ENCODE measurements at regions not wholly inside any gene's neighbourhood (a gene's known extent, or its start where the extent isn't known, plus 50 kb on each side); places are given as distances from the start of the nearest gene placed in this dataset.

GRCh38 chr12:65694130-65694529, 130.2 kb upstream of the HMGA2 start:
- POLR2A ChIA-PET, result no interaction called here
- Histone ChIP-seq H3K27me3 (ENCODE audit: control insufficient read depth, insufficient read depth, low read length) (no peaks in the 10 kb centered on the region), H3K36me3 (ENCODE audit: control insufficient read depth, insufficient read depth, low read length) (no peaks in the 10 kb centered on the region), H3K9me3 (ENCODE audit: control insufficient read depth, insufficient read depth, low read depth, low read length) (no peaks in the 10 kb centered on the region), H3K4me3 (ENCODE audit: low read depth in 2 of 2, low read length in 2 of 2) (no peak overlapping the region), H3K27ac (ENCODE audit: low read length) (no peak overlapping the region), H3K4me1 (ENCODE audit: control insufficient read depth, insufficient read depth, low read length) (peaks cover 14% of the 10 kb centered on the region; the same call in 1 of the 2 replicates)
- no peak for ATAC-seq
- in situ Hi-C loops (cut with HindIII; ENCODE audit: low pct_unique_long_range_greater_than_20kb, low sequenced_read_pairs), result no loop called here
- intact Hi-C loops (cut with micrococcal nuclease; ENCODE audit: unreplicated experiment), result no loop called here
- no peak for TF ChIP-seq REST (IDR thresholded peaks at IDR 0.05; ENCODE audit: insufficient read depth in 1 of 2, low read depth in 2 of 2, low read length in 1 of 2)
- CTCF ChIA-PET, result no interaction called here
- DNase-seq (ENCODE audit: low read depth, low spot score), result no peak
- BruUV-seq (replicated peaks), result no TSS peak

- ChIA-PET POLR2A (interaction anchor here (0.7 kb wide), 1 partner anchor 196 kb away, joined by 4 read pairs; no protein-coding TSS in a partner anchor), CTCF (no interaction called here)
Measured at GRCh38 chr12:65695113-65695865, 129.0 kb upstream of the HMGA2 start.

More at GRCh38 chr12:65695113-65695865, 129.0 kb upstream of the HMGA2 start:
- DNase-seq (ENCODE audit: low read depth, low spot score) (peak; percentile 88), ATAC-seq (peak; percentile 91)
- H3K27ac ChIP-seq (ENCODE audit: low read length), result no peak overlapping the region
- H3K4me3 ChIP-seq (ENCODE audit: low read depth in 2 of 2, low read length in 2 of 2), result no peak overlapping the region
- peaks cover 14% of the 10 kb centered on the region; the same call in 1 of the 2 replicates for H3K4me1 ChIP-seq (ENCODE audit: control insufficient read depth, insufficient read depth, low read length)
- H3K9me3 ChIP-seq (ENCODE audit: control insufficient read depth, insufficient read depth, low read depth, low read length), result no peaks in the 10 kb centered on the region
- H3K36me3 ChIP-seq (ENCODE audit: control insufficient read depth, insufficient read depth, low read length), result no peaks in the 10 kb centered on the region
- H3K27me3 ChIP-seq (ENCODE audit: control insufficient read depth, insufficient read depth, low read length), result no peaks in the 10 kb centered on the region
- BruUV-seq (replicated peaks), result no TSS peak
- TF ChIP-seq TCF7L2 (IDR thresholded peaks at IDR 0.05; ENCODE audit: low read depth, low read length) (no peak), CTCF (IDR thresholded peaks at IDR 0.05) (no peak), POLR2AphosphoS5 (IDR thresholded peaks at IDR 0.05; ENCODE audit: low read depth, low read length) (no peak), SIN3A (IDR thresholded peaks at IDR 0.05; ENCODE audit: borderline replicate concordance, insufficient read depth, low read depth, low read length) (no peak), REST (IDR thresholded peaks at IDR 0.05; ENCODE audit: insufficient read depth in 1 of 2, low read depth in 2 of 2, low read length in 1 of 2) (no peak)
- in situ Hi-C loops (cut with HindIII; ENCODE audit: low pct_unique_long_range_greater_than_20kb, low sequenced_read_pairs) (no loop called here), intact Hi-C loops (cut with micrococcal nuclease; ENCODE audit: unreplicated experiment) (no loop called here)

Measured in Panc1 (cell line).